ENCODE measurements at regions not wholly inside any gene's neighbourhood (a gene's known extent, or its start where the extent isn't known, plus 50 kb on each side); places are given as distances from the start of the nearest gene placed in this dataset.

DNA sequence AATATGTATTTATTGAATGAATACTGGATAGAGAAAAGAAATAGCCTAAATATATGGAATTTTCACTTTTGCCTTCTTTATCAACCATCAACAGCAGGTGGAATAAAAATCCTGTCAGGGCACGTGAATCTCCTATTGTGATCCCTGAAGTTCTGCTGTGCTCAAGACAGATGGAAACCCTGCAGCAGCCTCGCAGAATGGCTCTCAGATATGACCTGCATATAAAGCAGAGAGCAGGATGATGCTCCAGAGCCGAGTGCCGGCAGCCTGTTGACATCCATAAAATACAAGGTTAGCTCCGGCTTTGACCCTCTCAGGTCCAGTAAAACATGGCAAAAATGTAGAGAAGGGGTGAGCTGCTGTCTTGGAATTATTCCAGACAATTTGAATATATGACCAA, 659.3 kb downstream of the DIAPH3 start:
- H3K9me3 ChIP-seq (ENCODE audit: control insufficient read depth, low read length): no peaks in the 10 kb centered on the region

DNA sequence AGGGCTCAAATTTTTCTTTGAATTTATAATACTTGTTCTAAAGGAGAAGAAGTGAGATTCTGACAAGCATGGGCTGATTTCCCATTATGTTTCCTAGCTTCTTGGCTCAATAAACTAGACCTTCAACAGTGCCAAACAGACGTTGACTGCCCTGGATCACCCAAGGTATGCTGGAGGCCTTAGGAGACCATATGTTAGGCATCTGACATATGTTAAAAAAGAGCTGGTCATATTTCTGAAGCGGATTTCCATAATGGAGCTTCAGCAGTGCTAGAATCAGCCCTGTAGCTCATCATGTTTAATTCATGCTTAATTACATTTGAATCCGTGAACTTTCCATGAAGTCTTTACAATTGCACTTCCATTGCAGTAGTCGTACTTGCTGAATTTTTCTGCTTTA, 653.3 kb downstream of the DIAPH3 start:
- Histone ChIP-seq H3K36me3 (ENCODE audit: control insufficient read depth, insufficient read depth, low read length) (no peaks in the 10 kb centered on the region), H3K4me3 (ENCODE audit: insufficient read depth, low read depth, low read length) (no peak overlapping the region), H3K27ac (ENCODE audit: insufficient read depth, low read depth, low read length, poor library complexity, severe bottlenecking) (no peak overlapping the region), H3K4me1 (ENCODE audit: control insufficient read depth, insufficient read depth, low read length) (no peaks in the 10 kb centered on the region), H3K9me3 (ENCODE audit: control insufficient read depth, low read length) (no peaks in the 10 kb centered on the region), H3K27me3 (ENCODE audit: control insufficient read depth, insufficient read depth, low read length, poor library complexity, severe bottlenecking) (no peaks in the 10 kb centered on the region)
- WGBS, 2 experiments: 92 to 94% methylated on average over 4 of the region's 4 CpGs

More for the DNA sequence above, 659.3 kb downstream of the DIAPH3 start:
- Histone ChIP-seq H3K27me3 (ENCODE audit: control insufficient read depth, insufficient read depth, low read length, poor library complexity, severe bottlenecking) (no peaks in the 10 kb centered on the region), H3K4me1 (ENCODE audit: control insufficient read depth, insufficient read depth, low read length) (no peaks in the 10 kb centered on the region), H3K4me3 (ENCODE audit: insufficient read depth, low read depth, low read length) (no peak overlapping the region), H3K27ac (ENCODE audit: insufficient read depth, low read depth, low read length, poor library complexity, severe bottlenecking) (no peak overlapping the region), H3K36me3 (ENCODE audit: control insufficient read depth, insufficient read depth, low read length) (no peaks in the 10 kb centered on the region)
- 90 to 94% methylated on average over 5 of the region's 5 CpGs for WGBS, 2 experiments

DNA sequence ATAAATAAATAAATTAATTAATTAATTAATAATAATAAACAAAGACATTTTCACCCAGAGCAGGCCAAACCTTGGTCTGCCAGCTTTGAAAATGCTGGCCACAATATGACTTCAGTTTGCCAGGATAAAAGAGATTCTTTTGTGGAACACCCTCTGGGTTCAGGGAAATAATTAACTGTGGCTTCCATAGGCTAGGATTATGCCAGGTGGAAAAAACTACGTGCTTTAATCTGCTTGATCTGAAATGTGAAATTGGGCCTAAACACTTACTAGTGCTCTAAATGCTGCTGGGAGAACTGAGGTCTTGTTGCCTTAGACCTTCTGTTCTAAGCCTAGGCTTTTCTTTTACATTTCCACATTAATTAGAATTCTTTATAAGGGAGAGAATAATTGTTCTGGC, 650.0 kb downstream of the DIAPH3 start:
- Histone ChIP-seq H3K27me3 (ENCODE audit: control insufficient read depth, insufficient read depth, low read length, poor library complexity, severe bottlenecking) (no peaks in the 10 kb centered on the region), H3K4me3 (ENCODE audit: insufficient read depth, low read depth, low read length) (no peak overlapping the region), H3K4me1 (ENCODE audit: control insufficient read depth, insufficient read depth, low read length) (no peaks in the 10 kb centered on the region), H3K9me3 (ENCODE audit: control insufficient read depth, low read length) (no peaks in the 10 kb centered on the region), H3K27ac (ENCODE audit: insufficient read depth, low read depth, low read length, poor library complexity, severe bottlenecking) (no peak overlapping the region), H3K36me3 (ENCODE audit: control insufficient read depth, insufficient read depth, low read length) (no peaks in the 10 kb centered on the region)
- 81 to 91% methylated on average over 1 of the region's 1 CpG for WGBS, 2 experiments

DNA sequence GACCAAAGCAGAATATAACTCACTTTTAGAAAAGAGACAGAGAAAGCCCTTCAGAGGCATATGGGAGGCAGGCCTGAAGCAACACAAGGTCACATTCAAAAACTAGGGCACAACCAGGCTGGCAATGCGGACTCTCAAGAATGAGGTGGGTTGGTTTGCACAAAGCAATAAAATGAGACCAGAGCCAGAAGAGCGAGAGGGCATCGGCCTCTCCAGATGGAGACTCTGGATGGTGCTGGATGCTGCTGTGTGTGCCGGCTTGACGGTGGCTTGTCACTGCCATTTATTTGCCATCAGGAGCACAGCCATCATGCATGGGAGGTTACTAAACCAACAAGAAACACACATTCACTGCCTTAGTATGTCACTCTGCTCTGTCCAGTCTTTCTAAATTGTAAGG, 649.4 kb downstream of the DIAPH3 start:
- H3K4me3 ChIP-seq (ENCODE audit: insufficient read depth, low read depth, low read length): no peak overlapping the region
- H3K4me1 ChIP-seq (ENCODE audit: control insufficient read depth, insufficient read depth, low read length): no peaks in the 10 kb centered on the region
- H3K27ac ChIP-seq (ENCODE audit: insufficient read depth, low read depth, low read length, poor library complexity, severe bottlenecking): no peak overlapping the region
- WGBS, 2 experiments: 95 to 97% methylated on average over 5 of the region's 5 CpGs
- no peaks in the 10 kb centered on the region for H3K27me3 ChIP-seq (ENCODE audit: control insufficient read depth, insufficient read depth, low read length, poor library complexity, severe bottlenecking)
- no peaks in the 10 kb centered on the region for H3K36me3 ChIP-seq (ENCODE audit: control insufficient read depth, insufficient read depth, low read length)
- H3K9me3 ChIP-seq (ENCODE audit: control insufficient read depth, low read length): no peaks in the 10 kb centered on the region

DNA sequence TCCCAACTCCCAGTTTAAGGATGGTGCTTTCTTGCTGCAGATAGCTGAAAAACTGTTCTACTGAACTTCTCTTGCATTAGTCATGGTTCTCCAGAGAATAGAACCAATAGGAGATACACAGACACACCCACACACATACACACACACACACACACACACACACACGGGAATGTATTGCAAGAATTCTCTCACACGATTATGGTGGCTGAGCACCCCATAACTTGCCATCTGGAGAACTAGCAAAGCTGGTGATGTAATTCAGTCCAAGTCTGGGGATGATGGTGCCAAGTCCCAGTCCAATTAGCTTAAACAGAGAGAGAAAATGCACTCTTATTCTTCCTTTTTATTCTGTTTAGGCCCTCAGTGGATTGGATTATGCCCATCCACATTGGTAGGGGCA, 643.9 kb downstream of the DIAPH3 start:
- WGBS, 2 experiments: 92 to 100% methylated on average over 2 of the region's 2 CpGs
- Histone ChIP-seq H3K36me3 (ENCODE audit: control insufficient read depth, insufficient read depth, low read length) (no peaks in the 10 kb centered on the region), H3K9me3 (ENCODE audit: control insufficient read depth, low read length) (no peaks in the 10 kb centered on the region), H3K27ac (ENCODE audit: insufficient read depth, low read depth, low read length, poor library complexity, severe bottlenecking) (no peak overlapping the region), H3K4me1 (ENCODE audit: control insufficient read depth, insufficient read depth, low read length) (no peaks in the 10 kb centered on the region), H3K4me3 (ENCODE audit: insufficient read depth, low read depth, low read length) (no peak overlapping the region), H3K27me3 (ENCODE audit: control insufficient read depth, insufficient read depth, low read length, poor library complexity, severe bottlenecking) (no peaks in the 10 kb centered on the region)

DNA sequence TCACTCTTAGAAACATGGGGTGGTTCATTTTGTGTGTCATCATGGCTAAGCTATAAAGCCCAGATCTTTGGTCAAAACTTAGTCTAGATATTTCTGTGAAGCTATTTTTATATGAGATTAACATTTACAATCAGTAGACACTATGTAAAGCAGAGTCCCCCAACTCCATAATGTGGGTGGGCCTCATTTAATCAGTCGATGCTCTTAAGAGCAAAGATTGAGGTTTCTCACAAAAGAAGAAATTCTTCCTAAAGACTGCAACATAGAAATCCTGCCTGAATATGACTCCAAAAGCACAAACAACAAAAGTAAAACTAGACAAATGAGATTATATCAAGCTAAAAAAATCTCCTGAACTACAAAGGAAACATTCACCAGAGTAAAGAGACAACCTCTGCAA, 642.2 kb downstream of the DIAPH3 start:
- H3K27ac ChIP-seq (ENCODE audit: insufficient read depth, low read depth, low read length, poor library complexity, severe bottlenecking): no peak overlapping the region
- H3K4me1 ChIP-seq (ENCODE audit: control insufficient read depth, insufficient read depth, low read length): no peaks in the 10 kb centered on the region
- no peaks in the 10 kb centered on the region for H3K9me3 ChIP-seq (ENCODE audit: control insufficient read depth, low read length)
- H3K27me3 ChIP-seq (ENCODE audit: control insufficient read depth, insufficient read depth, low read length, poor library complexity, severe bottlenecking): no peaks in the 10 kb centered on the region
- no peaks in the 10 kb centered on the region for H3K36me3 ChIP-seq (ENCODE audit: control insufficient read depth, insufficient read depth, low read length)
- 94 to 95% methylated on average over 1 of the region's 1 CpG for WGBS, 2 experiments
- H3K4me3 ChIP-seq (ENCODE audit: insufficient read depth, low read depth, low read length): no peak overlapping the region

DNA sequence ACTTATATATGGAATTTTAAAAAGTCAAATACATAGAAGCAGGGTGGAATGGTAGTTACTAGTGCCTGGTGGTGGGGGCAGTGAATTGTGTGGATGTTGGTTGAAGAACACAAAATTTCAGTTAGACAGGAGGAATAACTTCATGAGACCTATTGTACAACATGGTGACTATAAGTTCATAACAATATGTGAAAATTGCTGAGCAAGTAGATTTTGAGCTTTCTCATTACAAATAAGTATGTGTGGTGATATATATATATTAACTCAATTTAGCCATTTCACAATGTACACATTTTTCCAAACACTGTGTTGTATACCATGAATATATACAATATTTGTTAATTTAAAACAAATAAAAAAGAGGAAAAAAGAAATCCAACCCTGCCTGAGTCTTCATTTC, 641.1 kb downstream of the DIAPH3 start:
- no peaks in the 10 kb centered on the region for H3K4me1 ChIP-seq (ENCODE audit: control insufficient read depth, insufficient read depth, low read length)
- H3K27ac ChIP-seq (ENCODE audit: insufficient read depth, low read depth, low read length, poor library complexity, severe bottlenecking): no peak overlapping the region
- H3K27me3 ChIP-seq (ENCODE audit: control insufficient read depth, insufficient read depth, low read length, poor library complexity, severe bottlenecking): no peaks in the 10 kb centered on the region
- H3K36me3 ChIP-seq (ENCODE audit: control insufficient read depth, insufficient read depth, low read length): no peaks in the 10 kb centered on the region
- no peaks in the 10 kb centered on the region for H3K9me3 ChIP-seq (ENCODE audit: control insufficient read depth, low read length)
- H3K4me3 ChIP-seq (ENCODE audit: insufficient read depth, low read depth, low read length): no peak overlapping the region

DNA sequence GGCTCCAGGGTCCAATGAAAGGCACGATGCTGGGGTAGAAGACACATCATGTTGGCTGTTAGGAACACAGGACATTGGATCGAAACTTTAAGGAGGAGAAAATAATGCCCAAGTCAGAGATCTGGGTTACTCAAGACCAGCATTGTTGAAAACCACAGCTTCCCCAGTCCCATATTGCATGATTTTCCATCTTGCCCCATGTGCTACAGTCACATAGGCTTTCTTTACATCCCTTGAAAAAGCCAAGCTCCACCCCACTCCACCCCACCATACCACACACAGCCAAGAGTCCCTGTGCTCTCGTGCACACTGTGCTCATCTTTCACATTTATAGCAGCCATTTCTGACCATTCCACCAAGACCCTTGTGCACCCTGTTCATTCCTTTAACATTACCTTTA, 636.2 kb downstream of the DIAPH3 start:
- 89 to 92% methylated on average over 3 of the region's 3 CpGs for WGBS, 2 experiments
- Histone ChIP-seq H3K27me3 (ENCODE audit: control insufficient read depth, insufficient read depth, low read length, poor library complexity, severe bottlenecking) (no peaks in the 10 kb centered on the region), H3K4me1 (ENCODE audit: control insufficient read depth, insufficient read depth, low read length) (no peaks in the 10 kb centered on the region), H3K36me3 (ENCODE audit: control insufficient read depth, insufficient read depth, low read length) (no peaks in the 10 kb centered on the region), H3K27ac (ENCODE audit: insufficient read depth, low read depth, low read length, poor library complexity, severe bottlenecking) (no peak overlapping the region), H3K4me3 (ENCODE audit: insufficient read depth, low read depth, low read length) (no peak overlapping the region), H3K9me3 (ENCODE audit: control insufficient read depth, low read length) (no peaks in the 10 kb centered on the region)

DNA sequence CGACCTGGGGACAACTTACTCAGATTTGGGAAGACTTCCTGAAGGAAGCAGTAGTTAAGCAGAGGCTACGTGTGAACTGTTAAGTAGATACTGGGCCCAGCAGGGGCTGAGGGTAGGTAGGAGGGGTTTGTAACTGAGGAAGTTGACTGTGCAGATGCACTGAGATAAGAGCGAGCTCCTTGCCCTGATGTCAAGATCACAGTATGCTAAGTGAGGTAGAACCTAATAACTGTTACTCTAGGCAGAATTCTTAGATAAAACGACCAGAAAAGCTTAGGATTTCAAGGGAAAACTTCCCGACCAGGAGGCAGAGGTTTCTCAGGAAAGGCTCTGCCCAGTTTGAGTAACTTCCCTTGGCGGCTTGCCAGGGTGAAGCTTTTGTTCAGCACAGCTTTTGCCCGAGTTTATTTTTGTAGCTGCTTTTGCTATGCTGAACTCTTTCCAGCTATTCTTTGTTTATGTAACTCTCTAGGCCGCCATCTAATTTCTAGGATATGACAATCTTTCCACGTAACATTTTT, 632.1 kb downstream of the DIAPH3 start:
- 18 to 32% methylated on average over 8 to 9 of the region's 9 CpGs for WGBS, 2 experiments
- Histone ChIP-seq H3K4me3 (ENCODE audit: insufficient read depth, low read depth, low read length) (no peak overlapping the region), H3K27ac (ENCODE audit: insufficient read depth, low read depth, low read length, poor library complexity, severe bottlenecking) (no peak overlapping the region)

DNA sequence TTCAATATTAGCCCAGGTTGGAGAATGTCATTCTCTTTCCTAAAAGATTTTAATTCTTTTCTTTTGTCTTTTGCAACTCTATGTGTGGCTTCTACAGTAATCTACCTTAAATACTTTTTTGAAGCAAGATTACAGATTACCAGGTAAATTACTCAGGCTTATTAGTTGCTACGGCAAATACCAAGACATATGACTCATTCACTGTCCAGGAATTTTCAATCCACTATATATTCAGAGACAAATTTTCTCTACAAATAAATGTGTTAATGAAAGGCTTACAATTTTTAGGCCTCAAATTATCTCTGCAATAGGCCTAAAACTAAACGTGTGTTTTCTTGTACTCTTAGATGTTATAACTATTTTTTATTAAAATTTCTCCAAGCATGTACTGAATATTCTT, 631.3 kb downstream of the DIAPH3 start:
- no peaks in the 10 kb centered on the region for H3K4me1 ChIP-seq (ENCODE audit: control insufficient read depth, insufficient read depth, low read length)
- 86 to 100% methylated on average over 1 of the region's 2 CpGs for WGBS, 2 experiments
- H3K9me3 ChIP-seq (ENCODE audit: control insufficient read depth, low read length): no peaks in the 10 kb centered on the region
- no peak overlapping the region for H3K4me3 ChIP-seq (ENCODE audit: insufficient read depth, low read depth, low read length)
- H3K27me3 ChIP-seq (ENCODE audit: control insufficient read depth, insufficient read depth, low read length, poor library complexity, severe bottlenecking): no peaks in the 10 kb centered on the region
- H3K36me3 ChIP-seq (ENCODE audit: control insufficient read depth, insufficient read depth, low read length): no peaks in the 10 kb centered on the region
- no peak overlapping the region for H3K27ac ChIP-seq (ENCODE audit: insufficient read depth, low read depth, low read length, poor library complexity, severe bottlenecking)

More for the DNA sequence above, 632.1 kb downstream of the DIAPH3 start:
- H3K9me3 ChIP-seq (ENCODE audit: control insufficient read depth, low read length): no peaks in the 10 kb centered on the region
- H3K4me1 ChIP-seq (ENCODE audit: control insufficient read depth, insufficient read depth, low read length): no peaks in the 10 kb centered on the region
- H3K27me3 ChIP-seq (ENCODE audit: control insufficient read depth, insufficient read depth, low read length, poor library complexity, severe bottlenecking): no peaks in the 10 kb centered on the region
- H3K36me3 ChIP-seq (ENCODE audit: control insufficient read depth, insufficient read depth, low read length): no peaks in the 10 kb centered on the region

Data from ectodermal cell (in vitro differentiated cells).